ENCODE measurements at regions not wholly inside any gene's neighbourhood (a gene's known extent, or its start where the extent isn't known, plus 50 kb on each side); places are given as distances from the start of the nearest gene placed in this dataset.

DNA sequence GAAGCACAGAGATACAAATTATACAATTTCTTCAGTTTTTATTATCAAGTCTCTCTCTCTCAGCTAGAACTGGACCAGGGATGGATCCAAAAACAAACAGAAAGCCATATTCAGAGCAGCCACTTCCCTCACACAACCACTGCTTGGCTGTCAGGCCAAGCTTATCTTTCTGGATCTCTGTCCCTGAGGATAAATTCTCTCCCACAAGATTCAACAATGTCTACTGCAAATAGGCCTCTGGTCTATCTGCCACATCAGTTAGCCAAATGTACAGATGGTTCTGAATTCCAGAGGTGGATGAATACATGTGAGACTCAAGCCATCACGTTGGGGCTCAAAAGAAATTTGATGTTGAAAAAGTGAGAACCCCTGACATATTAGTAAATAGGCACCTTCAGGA, 350.9 kb downstream of the LTN1 start:
- DNase-seq, result no peak

- no peak for DNase-seq
Observed at GRCh38 chr21:28640326-28640725, 352.4 kb downstream of the LTN1 start.

DNA sequence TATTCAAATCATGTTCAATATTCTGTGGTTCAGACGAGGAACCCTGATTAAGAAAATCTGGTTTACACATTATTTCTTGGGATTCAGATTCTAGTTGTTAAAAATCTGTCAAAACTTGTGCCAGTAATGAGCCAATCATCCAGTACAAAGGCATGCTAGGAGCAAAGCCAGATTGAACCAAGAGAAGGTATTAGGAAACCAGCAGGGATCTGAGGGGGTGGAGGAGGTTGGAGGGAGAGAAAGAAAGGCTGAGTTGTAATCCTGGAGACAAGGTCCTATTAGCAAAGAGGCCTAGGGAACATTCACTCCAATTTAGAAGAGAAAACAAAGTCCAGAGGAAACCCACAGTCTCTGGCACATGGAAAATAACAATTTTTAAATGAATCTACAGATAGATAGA, 352.9 kb downstream of the LTN1 start:
- no peak for DNase-seq

GRCh38 chr21:28636752-28637691, 355.7 kb downstream of the LTN1 start:
- no peak for DNase-seq

- no peak for DNase-seq
Observed at GRCh38 chr21:28635541-28635940, 357.1 kb downstream of the LTN1 start.

DNA sequence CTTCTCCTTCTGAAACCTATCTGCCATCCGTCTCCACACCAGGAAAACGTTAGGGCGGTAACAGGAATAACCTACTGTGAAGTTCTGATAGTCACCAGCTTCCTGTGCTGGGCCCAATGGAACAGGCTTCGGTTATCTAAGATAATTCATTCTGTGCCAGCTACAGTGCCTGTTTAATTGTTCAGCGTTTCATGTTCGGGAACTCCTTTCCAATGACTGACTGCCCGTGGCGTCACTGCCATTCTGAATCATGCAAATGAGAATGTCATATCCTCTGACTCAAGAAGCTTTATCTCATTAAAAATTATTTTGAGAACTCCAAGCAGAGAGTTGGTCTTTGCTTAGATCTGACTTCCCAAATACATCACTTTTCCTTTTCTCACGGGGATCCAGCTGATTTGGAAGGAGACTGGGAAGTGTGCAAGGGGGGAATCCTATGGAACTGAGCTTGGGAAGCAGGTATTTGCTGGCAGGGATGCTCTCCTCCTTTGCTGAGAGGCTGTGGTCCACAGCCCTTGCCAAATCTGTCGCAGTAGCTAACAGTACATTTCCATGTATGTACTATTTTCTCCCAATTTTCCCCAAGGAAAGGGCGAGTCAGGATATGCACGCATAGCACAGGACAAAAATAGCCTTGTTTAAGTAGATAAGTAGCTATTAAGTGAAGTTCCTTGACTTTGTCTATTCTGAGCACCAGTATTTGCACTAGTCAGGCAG, 358.7 kb downstream of the LTN1 start:
- DNase-seq, result no peak

DNA sequence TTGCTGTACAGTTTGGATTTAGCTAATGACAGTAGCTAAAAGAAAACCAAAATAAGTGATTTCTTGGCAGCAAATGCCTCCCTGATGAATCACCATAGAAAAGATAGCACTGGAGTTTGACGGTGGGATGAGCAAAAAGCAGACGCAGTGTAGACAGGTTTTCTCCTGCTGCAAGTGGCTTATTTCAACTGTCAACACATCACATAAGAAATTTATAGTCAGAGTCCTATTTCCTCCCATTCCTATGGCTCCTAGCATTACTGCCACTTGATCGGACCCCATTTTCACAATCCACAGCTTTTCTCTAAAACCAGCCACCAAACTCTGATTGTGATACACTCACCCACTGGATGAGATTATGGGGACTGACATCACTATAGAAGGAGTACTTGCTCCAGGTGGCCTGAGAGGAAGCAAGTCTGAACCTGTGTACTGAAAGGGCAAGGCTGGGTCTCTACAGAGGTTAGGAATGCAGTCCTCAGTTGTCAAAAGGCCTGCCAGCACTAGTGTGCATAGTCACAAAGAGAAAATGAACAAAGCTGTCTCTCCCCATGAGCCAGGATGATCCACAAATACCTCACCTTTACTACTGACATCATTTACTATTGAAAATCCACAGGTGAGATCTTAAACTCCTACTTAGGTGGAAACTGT, 359.8 kb downstream of the LTN1 start:
- DNase-seq, result no peak

- peak in 1 of 2 experiments; percentile 7 for DNase-seq
Observed at GRCh38 chr21:28627691-28628090, 365.0 kb downstream of the LTN1 start.

DNA sequence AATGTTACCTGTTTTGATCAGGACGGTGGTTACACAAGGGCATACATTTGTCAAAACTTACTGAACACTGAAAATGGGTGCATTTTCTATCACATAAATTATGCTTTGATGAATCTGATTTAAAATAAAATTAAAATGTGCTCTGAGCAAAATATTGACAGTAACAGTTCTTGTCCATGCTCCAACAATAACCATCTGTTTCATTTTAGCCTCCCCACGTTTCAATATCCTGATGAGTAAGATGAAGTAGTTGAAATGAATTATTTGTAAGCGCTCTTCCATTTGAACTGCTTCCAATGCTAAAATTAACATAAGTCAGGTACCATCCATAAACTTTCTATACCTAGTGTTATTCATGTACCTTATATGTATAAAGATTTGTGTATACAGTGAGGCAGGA, 365.4 kb downstream of the LTN1 start:
- no peak for DNase-seq

DNA sequence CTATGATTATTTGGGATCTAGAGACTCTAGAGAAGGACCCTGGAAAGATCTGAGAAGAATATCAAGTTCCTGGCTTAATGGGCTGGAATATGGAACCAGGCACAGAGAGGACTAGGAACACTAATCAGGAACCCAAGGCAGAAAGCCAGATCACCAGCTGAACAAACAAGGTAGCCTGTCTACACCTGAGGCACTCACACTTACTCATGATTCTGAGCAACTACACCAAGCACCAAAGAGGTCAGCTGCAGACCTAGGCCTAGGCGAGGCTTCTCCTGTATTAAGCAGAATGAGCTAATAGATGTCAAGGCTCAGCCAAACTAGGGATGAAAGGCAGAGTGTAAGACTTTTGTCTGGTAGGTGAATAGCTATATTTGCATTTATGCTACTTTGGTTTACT, 368.1 kb downstream of the LTN1 start:
- no peak for DNase-seq

- DNase-seq, result no peak
Observed at GRCh38 chr21:28617300-28617699, 375.4 kb downstream of the LTN1 start.

DNA sequence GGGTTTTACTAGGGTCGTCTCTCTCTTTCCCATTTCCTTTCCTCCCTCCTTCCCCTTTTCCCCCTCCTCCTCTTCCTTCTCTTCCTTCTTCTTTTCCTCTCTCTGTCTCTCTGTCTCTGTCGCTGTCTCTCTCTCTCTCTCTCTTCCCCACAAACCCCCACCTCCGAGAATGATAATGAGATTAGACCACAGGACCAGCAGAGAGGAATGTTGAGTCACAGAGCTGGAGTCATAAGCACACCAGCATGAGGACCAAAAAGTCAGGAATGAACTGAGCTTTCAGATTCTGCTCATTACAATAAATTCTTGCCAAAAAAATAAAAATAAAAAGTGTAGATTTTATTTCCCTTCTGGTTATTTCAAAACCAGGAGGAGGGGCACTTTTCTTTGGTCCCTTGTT, 377.4 kb downstream of the LTN1 start:
- DNase-seq, result no peak

- DNase-seq, result no peak
Observed at GRCh38 chr21:28614791-28615190, 377.9 kb downstream of the LTN1 start.

DNA sequence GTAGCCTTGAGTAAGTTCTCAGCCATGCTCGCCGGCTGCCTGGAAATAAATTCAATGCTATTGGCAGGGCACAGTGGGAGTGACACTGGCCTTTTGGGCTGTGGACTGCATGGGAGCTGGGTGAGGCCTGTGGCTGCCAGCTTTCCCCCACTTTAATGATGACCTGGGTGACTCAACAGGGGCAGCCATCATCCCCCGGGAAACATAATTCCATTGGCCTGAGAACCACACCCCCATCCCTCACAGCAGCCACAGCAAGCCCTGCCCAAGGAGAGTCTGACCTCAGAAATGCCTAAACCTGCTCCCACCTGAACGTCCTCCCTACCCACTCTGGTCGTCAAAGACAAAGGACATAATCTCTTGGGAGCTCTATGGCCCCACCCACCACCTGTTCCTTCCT, 384.0 kb downstream of the LTN1 start:
- DNase-seq, result peak in 1 of 2 experiments; percentile 23

DNA sequence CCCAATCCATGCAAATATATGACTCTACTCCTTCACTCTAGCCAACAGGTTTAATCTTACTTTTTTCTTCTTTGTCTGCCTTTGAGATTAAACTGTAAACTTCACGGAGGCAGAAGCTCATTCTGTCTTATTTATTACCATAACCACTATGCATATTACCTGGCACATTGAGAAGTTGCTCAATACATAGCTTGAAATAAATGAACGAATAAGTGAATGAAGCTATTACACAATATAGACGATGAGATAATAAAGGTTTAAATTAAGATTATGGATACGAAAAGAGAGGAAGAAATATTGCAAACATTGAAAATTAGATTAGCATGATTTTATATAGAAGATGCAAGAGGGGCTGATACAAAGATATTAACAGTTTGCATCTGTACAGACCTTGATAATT, 385.1 kb downstream of the LTN1 start:
- DNase-seq, result no peak

DNA sequence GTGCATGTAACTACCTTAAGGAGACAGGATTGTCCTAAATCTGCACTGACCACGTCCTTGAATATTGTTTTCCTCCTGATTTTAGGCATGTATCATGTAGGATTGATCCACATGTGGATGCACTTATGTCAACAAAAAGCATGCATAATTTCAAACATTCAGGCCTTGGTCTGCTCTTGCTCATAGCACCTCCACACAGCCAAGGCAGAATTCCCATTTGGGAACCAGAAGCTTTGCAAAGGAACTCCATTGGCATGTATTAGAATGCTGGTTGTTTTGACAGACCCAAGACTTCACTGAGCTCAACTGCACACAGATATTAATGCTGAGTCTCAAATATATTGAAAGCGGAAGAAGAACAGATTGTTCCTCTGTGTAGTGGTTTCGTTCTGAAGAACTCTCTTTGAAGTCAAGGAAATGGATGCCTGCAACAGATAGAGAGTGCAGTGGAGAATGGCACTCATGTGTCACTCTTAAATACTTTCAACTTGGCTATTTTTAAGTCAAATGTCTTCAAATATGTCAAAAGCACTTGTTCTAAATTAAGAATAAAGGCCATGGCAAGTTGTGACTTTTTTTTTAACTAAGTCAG, 387.6 kb downstream of the LTN1 start:
- DNase-seq, result no peak

- no peak for DNase-seq
Observed at GRCh38 chr21:28602546-28602945, 390.1 kb downstream of the LTN1 start.

DNA sequence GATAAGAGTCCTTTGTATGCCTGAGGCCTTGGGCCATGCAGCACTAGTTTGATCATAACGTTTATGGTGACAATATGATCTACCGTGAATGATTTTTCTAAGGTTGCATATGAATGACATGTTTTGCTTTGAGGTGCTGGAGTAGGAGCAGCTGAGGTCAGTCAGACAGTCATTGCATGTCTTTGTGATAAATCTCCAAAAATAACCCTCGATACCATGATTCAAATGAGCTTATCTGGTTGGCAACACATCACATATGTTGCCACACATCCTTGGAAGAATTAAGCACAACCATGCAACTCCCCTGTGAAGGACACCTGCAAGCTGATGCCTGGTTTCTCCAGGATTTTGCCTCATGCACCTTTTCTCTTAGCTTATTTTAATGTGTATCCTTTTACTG, 394.5 kb downstream of the LTN1 start:
- DNase-seq, result no peak

GRCh38 chr21:28592205-28592865, 400.3 kb downstream of the LTN1 start:
- no peak for DNase-seq

DNA sequence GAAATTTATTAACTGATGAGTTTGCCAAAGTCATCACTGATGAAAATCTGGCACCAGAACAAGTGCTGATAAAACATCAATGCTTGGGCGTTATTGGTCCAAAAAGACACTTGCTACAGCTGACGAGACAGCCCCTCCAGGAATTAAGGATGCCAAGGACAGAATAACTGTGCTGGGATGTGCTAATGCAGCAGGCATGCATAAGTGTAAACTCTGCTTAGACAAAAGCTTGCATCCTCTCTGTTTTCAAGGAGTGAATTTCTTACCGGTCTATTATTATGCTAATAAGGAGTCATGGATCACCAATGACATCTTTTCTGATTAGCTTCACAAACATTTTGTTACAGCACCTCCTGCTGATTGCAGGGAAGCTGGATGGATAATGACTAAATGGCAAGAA, 402.0 kb downstream of the LTN1 start:
- DNase-seq, result no peak

DNA sequence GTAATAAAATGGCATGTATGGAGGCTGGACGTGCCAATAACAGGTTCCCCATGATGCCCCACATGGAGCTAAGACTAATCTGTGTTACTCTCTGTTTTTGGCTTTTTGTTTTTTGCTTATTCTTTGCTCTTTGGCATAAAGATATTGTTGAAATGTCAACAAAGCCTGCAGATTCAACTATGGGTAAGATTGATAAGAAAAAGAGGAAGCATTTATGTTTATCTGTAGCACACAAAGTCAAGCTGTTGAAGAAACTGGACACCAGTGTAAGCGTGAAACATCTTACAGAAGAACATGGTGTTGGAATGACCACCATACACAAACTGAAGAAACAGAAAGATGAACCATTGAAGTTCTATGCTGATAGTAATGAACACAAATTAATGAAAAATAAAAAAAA, 402.7 kb downstream of the LTN1 start:
- DNase-seq, result no peak

DNA sequence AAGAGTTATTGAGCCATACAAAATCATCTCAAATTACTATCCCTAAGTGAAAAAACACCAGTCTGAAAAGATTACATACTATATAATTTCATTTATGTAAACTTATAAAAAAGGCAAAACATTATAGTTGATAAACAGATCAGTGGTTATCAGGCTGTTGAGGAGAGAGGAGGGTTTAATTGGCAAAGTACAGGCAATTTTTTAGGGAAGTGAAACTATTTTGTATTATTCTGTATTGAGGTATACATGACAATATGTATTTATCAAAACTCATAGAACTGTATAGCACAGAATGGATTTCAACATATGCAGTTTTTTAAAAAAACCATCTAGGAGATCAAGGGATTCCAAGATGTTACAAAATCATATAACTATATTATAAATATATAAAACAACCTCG, 403.7 kb downstream of the LTN1 start:
- no peak for DNase-seq

- DNase-seq, result no peak
Observed at GRCh38 chr21:28587748-28588147, 404.9 kb downstream of the LTN1 start.

All from NCI-H524 (cell line).